GM18907 (cell line): ENCODE measurements at regions not wholly inside any gene's neighbourhood (a gene's known extent, or its start where the extent isn't known, plus 50 kb on each side); places are given as distances from the start of the nearest gene placed in this dataset.

ENCODE experiments used
- ATAC-seq: cut with Tn5 transposase; IDR thresholded peaks from one replicate; pipeline ENCODE4 v1.9.1; 2021; ENCODE audit warnings: mild to moderate bottlenecking, moderate library complexity; ENCODE audit not compliant: unreplicated experiment

DNA sequence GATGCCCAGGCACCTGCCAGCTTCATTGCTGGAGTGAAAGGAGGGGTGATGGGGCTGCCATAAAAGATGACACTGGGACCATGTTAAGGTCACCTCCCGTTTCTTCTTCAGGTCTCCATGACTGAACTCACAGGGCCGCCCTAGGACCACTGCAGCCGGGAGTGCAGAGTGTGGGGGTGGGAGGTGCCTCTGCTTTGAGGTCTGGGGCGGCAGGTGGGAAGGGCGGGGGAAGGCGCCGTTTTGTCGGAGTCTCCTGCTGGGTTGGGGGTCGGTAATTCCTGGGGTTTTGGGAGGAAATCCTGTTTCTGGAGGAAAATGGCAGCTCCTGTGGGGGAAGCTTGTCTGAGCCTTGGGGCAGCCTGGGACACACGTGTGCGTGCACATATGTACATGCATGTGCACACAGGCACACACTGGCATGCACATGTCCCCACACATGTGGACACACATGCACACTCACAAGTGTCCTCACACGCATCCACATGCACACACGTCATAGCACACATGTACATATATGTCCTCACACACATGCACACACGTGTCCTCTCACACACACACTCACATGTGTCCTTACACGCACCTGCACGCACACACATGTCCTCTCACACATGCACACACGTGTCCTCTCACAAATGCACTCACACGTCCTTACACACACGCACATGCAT is 990.9 kb downstream of the BRD1 start:
- no peak for ATAC-seq

- ATAC-seq, result no peak
Measured at GRCh38 chr22:48835857-48836672, 991.6 kb downstream of the BRD1 start.

DNA sequence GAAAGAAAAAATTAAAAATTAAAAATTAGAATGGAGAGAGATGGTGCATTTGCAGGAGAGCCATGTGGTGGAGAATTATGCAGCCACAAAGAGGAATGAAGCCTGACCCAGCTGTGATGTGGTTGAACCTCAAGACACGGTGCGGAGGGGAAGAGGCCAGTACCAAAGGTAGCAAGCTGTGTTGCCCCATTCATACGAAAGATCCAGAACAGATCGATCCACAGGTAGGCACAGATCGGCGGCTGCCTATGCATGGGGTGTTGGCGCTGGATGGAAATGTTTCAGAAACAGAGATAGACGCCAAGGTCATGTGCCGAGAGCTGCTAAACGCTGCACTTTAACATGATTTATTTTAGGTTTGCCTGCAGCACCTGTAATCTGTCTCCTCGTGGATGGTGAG is 992.3 kb downstream of the BRD1 start:
- ATAC-seq, result no peak

DNA sequence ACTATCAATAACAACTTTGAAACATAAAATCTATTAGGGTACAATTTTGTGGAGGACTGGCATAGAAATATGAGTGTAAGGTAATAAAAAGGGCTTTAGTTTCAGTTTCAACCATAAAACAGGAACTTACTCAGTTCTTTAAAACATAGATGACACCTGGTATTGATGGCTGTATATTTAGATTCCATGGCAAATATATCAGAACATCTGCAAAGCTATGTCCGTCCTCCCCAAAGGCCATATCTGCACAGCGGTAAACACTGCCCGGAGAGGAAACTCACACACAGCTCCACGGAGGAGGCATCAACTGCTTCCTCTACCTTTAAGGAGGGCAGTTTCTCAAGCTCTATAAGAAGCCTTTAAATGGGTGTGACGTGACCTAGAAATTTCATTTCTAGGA is 993.3 kb downstream of the BRD1 start:
- no peak for ATAC-seq

DNA sequence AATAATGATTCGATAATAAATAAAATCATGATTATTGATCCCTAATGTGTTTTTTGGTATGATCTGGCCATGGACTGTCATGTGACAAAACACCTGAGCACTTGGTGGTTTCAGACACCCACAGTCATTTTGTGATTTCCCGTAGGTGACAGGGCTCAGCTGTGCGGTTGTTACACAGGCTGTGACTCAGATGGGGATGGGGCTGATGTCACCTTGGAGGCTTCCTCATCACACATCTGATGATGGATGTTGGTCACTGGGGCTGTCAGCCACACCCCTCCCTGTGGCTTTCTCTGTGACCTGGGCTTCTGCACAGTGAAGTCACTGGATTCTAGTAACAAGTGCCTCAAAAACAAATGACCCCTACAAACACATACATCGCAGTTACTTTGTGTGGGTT is 995.1 kb downstream of the BRD1 start:
- ATAC-seq, result no peak

GRCh38 chr22:48829908-48830307 is 997.8 kb downstream of the BRD1 start:
- ATAC-seq, result no peak

DNA sequence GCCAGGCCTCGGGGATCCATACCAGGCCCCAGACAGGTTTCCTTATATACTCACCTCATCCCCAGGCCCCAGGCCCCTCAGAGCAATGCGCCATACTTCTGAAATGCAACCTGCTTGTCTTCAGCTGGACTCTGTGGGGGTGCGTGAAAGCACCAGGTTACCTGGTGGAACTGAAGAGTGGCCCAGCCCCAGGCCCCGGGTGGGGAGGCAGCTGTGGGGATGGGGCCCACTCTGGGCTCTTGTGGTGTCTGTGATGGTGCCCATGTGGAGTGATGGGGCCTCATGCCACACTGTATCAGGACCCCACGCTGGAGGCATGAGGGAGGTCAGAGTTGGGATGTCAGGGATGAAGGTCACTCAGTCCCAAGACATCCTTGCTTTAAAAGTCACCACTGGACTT is 999.0 kb downstream of the BRD1 start:
- ATAC-seq, result no peak

DNA sequence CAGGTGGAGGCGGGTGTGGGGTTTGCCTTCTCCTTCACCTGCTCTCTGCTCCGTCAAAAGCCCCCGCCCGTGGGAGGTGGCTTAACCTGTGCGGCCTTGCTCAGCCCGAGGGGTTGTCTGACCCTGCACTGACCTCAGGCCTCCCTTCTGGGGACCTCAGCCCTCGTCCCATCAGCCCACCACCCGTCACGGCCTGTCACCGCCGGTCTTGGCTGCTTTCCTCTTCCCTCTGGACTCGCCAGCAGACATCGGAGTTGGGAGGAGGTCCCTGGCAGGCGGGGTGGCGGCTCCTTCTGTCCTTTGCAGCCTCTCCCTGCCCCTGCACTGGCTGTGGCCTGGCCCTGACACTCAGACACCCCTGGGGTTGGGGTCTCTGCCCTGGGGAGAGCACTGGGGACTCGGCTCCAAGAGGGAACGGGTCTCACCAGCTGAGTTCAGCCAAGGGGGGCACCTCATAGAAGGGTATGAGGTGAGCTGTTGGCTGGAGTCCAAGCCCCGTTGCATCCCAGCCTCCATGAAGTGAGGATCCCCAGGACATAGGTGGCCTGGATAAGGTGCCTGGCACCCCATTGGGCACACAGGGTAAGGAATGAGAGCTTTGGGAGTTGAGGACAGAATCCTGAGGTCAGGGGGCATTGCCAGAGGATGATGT is 999.6 kb downstream of the BRD1 start:
- ATAC-seq, result no peak

GRCh38 chr22:48827268-48827846 is 1000.3 kb downstream of the BRD1 start:
- ATAC-seq, result no peak

DNA sequence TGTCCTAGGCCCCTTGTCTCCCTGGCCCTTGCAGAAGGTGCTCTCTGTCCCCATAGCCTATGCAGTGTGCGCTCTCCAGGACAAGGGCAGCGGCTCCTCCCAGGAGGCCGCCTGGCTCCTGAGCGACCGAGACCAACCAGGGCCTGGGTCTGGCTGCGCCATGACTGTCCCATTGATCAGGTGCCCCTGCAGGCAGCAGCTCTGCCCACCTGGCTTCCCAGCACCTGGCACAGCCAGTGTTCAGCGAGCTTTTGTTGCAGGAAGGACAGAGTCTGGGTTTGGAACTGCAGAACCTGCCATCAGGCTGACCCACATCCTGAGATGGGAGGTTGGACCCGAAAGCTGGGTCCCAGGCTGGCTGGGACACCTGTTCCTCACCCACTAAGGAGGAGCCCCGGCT is 1001.1 kb downstream of the BRD1 start:
- ATAC-seq, result no peak

GRCh38 chr22:48825802-48826520 is 1001.7 kb downstream of the BRD1 start:
- no peak for ATAC-seq

- ATAC-seq, result no peak
Measured at GRCh38 chr22:48824712-48825651, 1002.7 kb downstream of the BRD1 start.

GRCh38 chr22:48823941-48824340 is 1003.7 kb downstream of the BRD1 start:
- no peak for ATAC-seq

- ATAC-seq, result no peak
Measured at GRCh38 chr22:48822278-48823233, 1005.1 kb downstream of the BRD1 start.

GRCh38 chr22:48821727-48822126 is 1005.9 kb downstream of the BRD1 start:
- no peak for ATAC-seq

GRCh38 chr22:48821346-48821690 is 1006.4 kb downstream of the BRD1 start:
- ATAC-seq, result no peak

DNA sequence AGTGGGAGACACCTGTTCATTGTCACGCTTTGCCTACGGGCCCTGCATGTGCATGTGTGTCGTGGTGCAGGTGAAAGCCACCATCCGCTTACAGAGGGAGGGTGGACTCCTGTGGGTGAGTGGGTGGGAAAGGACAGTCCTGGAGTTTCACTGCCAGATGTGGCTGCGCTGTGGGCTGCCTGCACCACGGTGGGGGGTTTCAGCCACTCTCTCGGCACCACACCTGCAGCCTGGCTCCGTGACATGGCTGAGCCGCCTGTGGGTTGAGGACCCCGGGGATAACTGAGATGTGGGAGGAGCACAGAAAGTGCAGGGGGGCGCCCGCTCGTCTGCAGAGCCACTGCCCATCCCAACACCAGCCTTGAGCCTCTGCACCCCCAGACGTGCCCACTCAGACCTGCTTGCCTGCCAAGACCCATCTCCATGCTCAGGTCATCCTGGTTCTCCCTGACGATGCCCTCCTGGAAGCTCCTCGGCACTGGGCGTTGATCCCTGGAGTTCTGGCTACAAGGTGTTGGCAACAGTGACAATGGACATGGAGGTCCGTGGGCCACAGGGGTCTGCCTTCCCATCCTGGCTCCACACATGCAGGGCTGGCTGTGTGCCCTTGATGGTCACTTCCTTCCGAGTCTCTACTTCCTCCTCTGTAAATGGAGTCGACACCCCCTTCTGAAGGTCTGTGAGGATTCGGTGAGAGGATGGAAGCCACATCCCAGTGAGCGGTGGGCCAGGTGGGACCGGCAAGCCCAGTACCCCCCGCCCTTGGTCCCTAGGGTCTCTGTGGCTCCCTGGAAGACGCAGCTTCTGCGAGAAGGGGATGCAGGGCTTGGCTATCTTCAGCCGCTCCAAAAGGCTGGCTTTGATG is 1007.0 kb downstream of the BRD1 start:
- no peak for ATAC-seq

GRCh38 chr22:48819961-48820360 is 1007.7 kb downstream of the BRD1 start:
- no peak for ATAC-seq
